ENCODE measurements at regions not wholly inside any gene's neighbourhood (a gene's known extent, or its start where the extent isn't known, plus 50 kb on each side); places are given as distances from the start of the nearest gene placed in this dataset.

- no peak for TF ChIP-seq CTCF (conservative IDR thresholded peaks at IDR 0.05)
- no peak for TF ChIP-seq ZFX (IDR thresholded peaks at IDR 0.05)
These were observed 623.3 kb downstream of the CD109 start for GRCh38 chr6:74319292-74319691.
